HuH-7 (cell line): ENCODE measurements at regions not wholly inside any gene's neighbourhood (a gene's known extent, or its start where the extent isn't known, plus 50 kb on each side); places are given as distances from the start of the nearest gene placed in this dataset.

Experiments used
- DNase-seq: peaks from one replicate; pipeline ENCODE4 v3.0.0; 2011; ENCODE audit warnings: low spot score

DNA sequence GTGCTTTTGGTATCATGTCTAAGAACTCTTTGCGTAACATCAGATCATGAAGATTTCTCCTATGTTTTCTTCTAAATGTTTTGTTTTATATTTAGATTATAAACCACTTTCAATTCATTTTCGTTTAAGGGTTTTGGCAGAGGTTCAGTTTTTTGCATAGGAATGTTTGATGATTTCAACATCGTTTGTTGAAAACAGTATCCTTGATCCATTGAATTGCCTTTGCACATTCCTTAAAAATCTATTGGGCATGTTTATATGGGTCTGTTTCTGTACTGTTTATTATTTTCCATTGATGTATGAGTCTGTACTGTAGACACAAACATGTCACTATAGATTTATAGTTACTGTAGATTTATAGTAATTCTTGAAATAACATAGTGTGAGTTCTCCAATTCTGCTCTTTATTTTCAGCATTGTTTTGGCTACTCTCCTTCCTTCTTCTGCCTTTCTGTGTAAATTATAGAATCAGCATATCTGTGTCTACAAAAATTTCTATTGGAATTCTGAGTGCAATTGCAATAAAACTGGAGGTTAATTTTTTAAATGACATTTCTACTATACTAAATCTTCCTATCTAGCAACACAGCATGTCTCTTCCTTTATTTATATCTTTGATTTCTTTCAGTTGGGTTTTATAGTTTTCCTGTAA, 374.0 kb downstream of the SV2B start:
- DNase-seq, result no peak

GRCh38 chr15:91476861-91477260, 376.6 kb upstream of the SLCO3A1 start:
- DNase-seq, result no peak

DNA sequence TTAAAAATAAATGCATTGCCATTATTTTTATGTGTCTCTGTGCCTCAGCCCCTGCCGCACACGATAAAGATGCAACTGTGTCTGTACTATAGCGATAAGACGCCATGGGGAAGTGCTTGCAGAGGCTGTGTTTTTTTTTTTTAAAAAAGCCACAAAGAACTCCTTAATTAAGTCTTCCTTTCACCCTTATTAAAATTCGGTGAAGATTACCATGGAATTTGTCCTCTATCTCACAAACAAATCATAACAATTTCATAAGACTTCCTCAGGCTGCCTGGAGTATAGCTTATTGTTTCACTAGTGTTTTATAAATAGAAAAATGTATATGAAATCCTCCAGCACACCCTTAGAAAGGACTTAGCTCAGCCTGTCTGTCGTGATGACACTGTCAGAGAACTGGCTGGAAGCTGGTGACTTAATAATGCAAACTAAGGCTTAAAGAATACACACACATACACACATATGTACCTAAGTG, 374.8 kb upstream of the SLCO3A1 start:
- no peak for DNase-seq

- no peak for DNase-seq
Observed at GRCh38 chr15:91480426-91480825, 373.1 kb upstream of the SLCO3A1 start.

DNA sequence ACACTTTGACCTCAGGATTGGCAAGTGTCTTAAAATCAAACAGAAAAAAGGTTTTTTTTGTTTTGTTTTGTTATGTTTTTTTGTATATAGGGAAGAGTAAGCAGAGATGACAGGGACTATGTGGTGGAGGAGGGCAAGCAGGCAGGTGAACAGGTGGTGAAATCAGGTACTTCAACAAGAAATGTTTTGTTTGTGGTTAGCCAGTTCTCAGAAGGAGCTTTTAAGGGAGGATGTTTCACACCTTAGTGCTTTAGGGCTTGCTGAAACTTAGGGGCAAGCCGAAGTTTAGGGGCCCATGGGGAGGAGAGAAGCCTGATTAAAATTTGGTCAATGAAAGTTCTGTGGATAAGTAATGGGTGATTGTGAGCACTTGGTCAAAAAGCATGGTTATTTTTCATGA, 370.7 kb upstream of the SLCO3A1 start:
- no peak for DNase-seq

DNA sequence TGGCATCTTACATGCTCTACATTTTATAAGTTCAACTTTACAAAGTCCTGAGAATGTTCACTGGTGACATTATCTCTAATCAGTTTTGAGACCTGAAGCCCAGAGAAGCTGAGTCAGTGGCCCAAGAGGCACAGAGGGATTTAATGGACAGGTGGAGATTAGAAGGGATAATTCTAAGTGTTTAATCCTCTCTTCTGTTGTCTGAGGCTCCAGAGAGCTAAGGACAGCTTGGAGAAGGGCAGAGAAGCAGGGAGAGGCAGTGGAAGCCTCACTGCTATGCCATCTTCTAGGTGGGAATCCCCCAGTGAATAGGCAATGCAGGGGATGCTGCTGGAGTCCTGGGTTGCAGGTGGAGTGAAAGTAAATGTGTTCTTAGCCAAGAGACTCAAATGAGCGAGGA, 369.4 kb upstream of the SLCO3A1 start:
- no peak for DNase-seq

GRCh38 chr15:91488452-91488851, 365.1 kb upstream of the SLCO3A1 start:
- DNase-seq, result no peak

- no peak for DNase-seq
Observed at GRCh38 chr15:91490211-91490610, 363.3 kb upstream of the SLCO3A1 start.

DNA sequence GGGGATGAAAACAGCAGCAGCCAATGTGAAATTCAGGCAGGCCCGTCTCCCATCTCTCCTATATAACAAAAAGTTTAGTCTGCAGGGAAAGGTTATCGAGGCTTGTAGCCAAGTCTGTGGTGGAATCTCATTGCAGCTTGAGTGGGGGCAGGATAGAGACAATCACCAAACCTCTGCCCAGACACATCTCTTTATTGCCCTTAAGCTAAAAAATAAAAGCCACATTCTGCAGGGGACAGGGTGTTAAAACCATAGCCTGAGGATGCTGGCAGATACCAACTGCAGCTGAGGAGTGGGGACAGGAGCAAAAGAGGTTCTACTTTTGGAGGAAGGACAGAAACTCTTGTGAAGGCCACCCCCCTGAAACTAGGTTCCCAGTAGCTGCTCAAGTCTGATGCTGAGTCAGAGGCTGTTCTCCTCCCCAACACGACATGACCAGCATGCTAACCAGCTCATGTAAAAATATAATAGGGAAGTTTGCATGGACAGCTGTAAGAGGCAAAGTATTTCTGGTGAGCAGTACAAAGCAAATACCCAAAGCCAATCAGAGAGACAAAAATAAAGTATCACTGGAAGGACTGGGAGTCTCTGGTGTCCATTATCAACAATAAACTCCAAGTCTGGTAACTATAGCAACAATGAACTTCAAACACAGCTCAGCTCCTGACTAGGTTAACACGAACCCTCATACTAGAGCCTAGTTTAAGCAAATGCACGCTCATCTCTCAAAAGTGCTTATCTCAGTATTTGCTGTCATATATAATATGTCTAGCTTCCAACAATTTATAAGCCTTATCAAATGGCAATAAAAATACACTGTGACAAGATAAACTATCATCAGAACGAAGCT, 362.2 kb upstream of the SLCO3A1 start:
- DNase-seq, result no peak

- peak; percentile 65 for DNase-seq
Observed at GRCh38 chr15:91496754-91497691, 356.5 kb upstream of the SLCO3A1 start.

DNA sequence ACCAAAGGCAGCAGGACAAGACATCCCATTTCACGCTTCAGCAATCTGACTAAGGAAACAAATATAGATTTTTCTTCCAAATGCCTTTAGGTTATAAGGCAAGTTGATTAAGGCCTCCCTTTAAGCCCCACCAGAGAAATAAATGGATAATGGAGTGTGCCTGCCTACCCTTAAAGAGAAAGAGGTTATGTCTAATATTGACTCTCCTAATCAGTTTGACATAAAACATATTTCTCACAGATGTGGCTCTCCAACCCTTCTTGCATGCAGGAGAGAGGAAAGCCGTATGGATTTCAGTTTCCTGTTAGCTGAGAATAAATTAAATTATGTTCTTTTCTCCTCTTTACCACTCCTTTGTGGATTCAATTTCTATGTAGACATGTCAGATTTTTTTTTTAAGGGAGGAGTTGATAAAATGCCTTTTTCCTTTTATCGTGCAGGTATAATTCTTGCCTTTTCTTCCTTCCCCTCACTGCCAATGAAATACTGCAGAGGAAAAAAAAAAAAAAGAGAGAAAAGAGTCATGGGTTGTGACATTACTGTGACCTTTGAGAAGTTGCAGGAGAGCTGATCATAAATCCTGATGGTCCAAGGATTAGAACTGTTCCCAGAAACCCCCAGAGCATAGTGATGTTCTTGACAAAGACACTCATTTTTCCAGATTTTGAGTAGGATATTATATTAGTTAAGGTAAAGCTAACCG, 355.3 kb upstream of the SLCO3A1 start:
- DNase-seq, result no peak

- no peak for DNase-seq
Observed at GRCh38 chr15:91498749-91499062, 354.8 kb upstream of the SLCO3A1 start.

DNA sequence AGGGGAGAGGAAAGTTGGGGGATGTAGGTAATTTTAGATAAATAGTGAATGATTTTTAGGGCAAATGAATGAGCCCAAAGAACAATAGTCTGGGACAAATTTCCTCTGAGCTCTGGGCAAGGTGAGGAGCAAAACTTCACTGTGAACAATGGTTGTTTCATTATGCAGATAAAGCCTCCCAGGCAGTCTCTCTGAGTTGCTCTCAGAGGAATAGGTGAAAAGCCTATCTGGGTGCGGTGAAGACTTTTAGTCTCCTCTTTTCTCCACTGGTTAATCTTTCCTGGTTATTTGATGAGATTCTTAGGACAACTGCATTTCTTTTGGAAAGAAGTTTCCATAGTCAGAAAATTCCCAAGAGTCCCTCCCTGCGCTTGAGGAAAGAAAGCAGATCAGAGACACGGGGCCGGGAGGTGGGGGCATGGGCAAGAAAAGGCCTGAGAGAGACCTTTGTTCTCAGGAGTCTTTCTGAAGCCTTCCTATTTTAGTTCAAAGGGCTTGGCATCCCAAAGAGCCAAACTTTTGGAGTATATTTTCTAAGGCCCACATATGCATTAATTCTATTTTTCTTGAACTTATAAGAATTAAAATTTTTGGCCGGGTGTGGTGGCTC, 353.6 kb upstream of the SLCO3A1 start:
- no peak for DNase-seq

GRCh38 chr15:91508633-91509032, 344.9 kb upstream of the SLCO3A1 start:
- no peak for DNase-seq

GRCh38 chr15:91514147-91514546, 339.4 kb upstream of the SLCO3A1 start:
- no peak for DNase-seq

GRCh38 chr15:91515188-91515754, 338.2 kb upstream of the SLCO3A1 start:
- no peak for DNase-seq

DNA sequence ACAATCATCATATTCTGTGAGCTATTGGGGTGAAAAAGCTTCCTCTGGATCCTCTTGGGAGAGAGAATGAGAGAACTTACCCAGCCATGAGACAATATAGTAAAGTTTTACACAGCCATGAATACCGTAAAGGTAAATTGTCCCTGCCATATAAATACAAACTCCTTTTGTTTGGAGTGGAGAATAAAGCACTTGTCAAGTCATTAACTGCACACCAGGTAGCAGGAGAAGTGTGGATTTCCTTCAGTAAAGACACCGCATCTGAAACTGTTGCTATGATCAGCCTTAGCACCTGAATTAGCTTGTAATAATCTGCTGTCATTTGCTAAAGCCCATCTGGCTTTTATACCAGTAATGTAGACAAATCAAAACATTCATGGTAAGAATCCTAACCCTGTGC, 336.6 kb upstream of the SLCO3A1 start:
- DNase-seq, result no peak

GRCh38 chr15:91517491-91518200, 335.9 kb upstream of the SLCO3A1 start:
- DNase-seq, result no peak

- no peak for DNase-seq
Observed at GRCh38 chr15:91520850-91521249, 332.7 kb upstream of the SLCO3A1 start.

DNA sequence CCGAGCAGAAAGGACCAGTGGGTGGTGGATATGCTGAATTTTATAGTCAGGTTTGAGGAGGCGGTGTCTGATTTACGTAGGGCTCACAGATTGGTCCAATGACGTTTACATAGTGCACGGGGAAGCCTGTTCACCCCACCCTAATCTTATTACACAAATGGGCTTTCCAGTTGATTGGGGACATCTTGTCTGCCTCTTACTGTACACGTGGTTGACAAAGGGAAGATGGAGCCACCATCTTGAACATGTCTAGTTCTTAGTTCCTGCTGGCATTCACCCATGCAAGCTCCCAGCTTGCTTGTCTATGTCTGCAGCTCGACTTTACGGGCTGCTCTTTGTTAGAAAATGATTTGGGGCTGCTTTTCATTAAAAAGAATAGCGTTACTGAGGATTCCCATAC, 332.0 kb upstream of the SLCO3A1 start:
- DNase-seq, result no peak

DNA sequence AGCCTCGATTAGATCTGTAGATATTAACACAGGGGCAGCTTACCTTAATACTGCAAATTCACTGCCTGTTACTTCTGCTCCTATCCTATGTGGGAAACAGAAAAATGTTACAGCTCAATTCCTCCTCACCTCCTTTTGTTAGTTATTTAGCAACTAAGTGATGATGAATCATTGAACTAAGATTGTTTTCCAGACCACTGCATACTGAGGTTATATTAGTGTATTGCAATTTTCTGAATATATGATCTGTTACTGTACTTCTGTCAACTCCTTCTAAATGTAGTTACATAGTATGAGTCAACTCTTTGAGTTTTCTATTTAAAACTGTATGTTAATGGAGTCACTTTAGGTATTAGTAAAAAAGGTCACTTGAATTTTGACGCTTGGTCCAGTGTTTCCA, 331.5 kb upstream of the SLCO3A1 start:
- DNase-seq, result no peak
